Colonic mucosa (tissue), 4 donors: ENCODE measurements at regions not wholly inside any gene's neighbourhood (a gene's known extent, or its start where the extent isn't known, plus 50 kb on each side); places are given as distances from the start of the nearest gene placed in this dataset.

Experiments used
- DNase-seq: peaks from one replicate; pipeline ENCODE4 v3.0.0-alpha.2; 2020
- H3K27ac ChIP-seq: fragments of 200-600 bp; one replicate; pipeline ENCODE4 v1.8.0; 2021
- H3K27me3 ChIP-seq: fragments of 200-600 bp; one replicate; pipeline ENCODE4 v1.8.0; 2021
- H3K36me3 ChIP-seq: fragments of 200-600 bp; one replicate; pipeline ENCODE4 v1.8.0; 2021
- H3K4me1 ChIP-seq: fragments of 200-600 bp; one replicate; pipeline ENCODE4 v1.8.0; 2021; ENCODE audit warnings: mild to moderate bottlenecking
- H3K4me3 ChIP-seq: fragments of 200-600 bp; one replicate; pipeline ENCODE4 v1.8.0; 2021
- H3K9ac ChIP-seq, 2 donors: one replicate each; pipeline ENCODE4 v1.7.0; 2013; ENCODE audit warnings: control low read depth in 2 of 2, low read depth in 2 of 2, low read length in 2 of 2
- H3K9me3 ChIP-seq: fragments of 200-600 bp; one replicate; pipeline ENCODE4 v1.8.0; 2021
- intact Hi-C: fragments of 100-400 bp; cut with DNase I; formaldehyde crosslinking; loops from one replicate; pipeline ENCODE4 v1.14.1; 2022
- TF ChIP-seq, protein P1 (sequence below): fragments of 200-600 bp; IDR thresholded peaks from one replicate; pipeline ENCODE4 v1.8.0; 2022; ENCODE audit warnings: antibody characterized with exemption, mild to moderate bottlenecking
- donor health status: healthy.
- donor health status: DM: no; HTN: no; CAD: no.
- donor health status: DM: no; HTN: no; CAD: no.

DNA sequence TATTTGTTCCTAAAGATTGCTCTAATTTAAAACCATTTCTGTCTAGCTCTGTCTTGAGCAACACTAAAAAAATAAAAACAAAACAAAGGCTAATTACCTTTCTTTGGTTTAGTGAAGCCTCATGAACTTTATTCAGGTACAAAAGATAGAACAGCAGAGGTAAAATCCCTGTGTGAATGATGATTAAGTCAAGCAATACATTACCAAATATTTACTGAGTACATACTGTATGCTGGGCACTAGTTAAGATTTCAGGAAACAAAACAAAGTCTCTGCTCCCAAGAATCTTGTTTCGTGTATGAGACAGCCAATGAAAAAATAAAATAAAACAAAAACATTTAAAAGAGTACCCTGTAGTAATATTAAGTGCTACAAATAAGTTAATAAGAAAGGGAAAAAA is 257.5 kb downstream of the RND3 start:
- TF ChIP-seq, protein P1, sequence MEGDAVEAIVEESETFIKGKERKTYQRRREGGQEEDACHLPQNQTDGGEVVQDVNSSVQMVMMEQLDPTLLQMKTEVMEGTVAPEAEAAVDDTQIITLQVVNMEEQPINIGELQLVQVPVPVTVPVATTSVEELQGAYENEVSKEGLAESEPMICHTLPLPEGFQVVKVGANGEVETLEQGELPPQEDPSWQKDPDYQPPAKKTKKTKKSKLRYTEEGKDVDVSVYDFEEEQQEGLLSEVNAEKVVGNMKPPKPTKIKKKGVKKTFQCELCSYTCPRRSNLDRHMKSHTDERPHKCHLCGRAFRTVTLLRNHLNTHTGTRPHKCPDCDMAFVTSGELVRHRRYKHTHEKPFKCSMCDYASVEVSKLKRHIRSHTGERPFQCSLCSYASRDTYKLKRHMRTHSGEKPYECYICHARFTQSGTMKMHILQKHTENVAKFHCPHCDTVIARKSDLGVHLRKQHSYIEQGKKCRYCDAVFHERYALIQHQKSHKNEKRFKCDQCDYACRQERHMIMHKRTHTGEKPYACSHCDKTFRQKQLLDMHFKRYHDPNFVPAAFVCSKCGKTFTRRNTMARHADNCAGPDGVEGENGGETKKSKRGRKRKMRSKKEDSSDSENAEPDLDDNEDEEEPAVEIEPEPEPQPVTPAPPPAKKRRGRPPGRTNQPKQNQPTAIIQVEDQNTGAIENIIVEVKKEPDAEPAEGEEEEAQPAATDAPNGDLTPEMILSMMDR, result no peak
- Histone ChIP-seq H3K27ac (no peak overlapping the region), H3K27me3 (no peaks in the 10 kb centered on the region), H3K9me3 (no peaks in the 10 kb centered on the region), H3K4me3 (no peak overlapping the region), H3K36me3 (no peaks in the 10 kb centered on the region), H3K9ac (no peak overlapping the region), H3K4me1 (no peaks in the 10 kb centered on the region)
- intact Hi-C loops, result no loop called here
- DNase-seq, result no peak

DNA sequence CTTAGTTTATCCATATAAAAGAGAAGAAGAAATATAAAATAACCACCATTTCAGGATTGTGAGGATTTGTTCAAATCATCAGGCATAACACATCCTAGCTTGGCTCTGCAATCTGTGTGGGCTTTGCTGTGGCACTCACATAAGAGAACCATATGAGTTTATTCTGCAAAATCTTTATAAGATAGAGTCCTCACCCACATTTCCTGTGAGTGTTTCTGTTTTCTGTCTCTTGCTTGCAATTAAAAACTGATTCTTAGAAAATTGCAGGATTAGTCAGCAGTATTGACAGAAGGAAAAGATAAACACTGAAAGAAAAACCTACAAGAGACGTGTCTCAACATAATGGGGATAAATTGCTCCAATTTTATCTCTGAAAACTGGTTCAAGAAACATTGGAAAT is 258.5 kb downstream of the RND3 start:
- intact Hi-C loops, result no loop called here

DNA sequence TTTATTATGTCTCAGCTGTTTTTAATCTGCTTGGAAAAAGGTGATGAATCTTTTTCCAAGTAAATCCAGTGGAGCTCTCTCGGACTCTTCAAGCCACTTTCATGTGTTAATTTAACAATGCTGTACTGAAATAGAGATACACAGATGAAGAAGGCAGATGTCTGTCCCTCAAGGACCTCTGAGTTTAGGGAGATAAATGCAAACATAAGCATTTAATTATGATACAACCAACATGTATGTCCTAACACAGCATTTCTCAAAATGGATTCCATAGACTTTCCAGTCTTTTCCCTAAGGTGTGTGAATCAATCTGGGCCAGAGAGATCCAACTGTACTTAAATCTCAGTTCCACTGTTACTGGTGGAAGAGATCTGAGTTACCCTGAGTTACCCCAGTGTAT is 262.4 kb downstream of the RND3 start:
- no peaks in the 10 kb centered on the region for H3K9me3 ChIP-seq
- no peak overlapping the region for H3K4me3 ChIP-seq
- H3K27me3 ChIP-seq, result no peaks in the 10 kb centered on the region
- H3K9ac ChIP-seq, result no peak overlapping the region
- intact Hi-C loops, result no loop called here
- no peak overlapping the region for H3K27ac ChIP-seq
- TF ChIP-seq, protein P1, result no peak
- H3K4me1 ChIP-seq, result no peaks in the 10 kb centered on the region
- no peaks in the 10 kb centered on the region for H3K36me3 ChIP-seq
- DNase-seq, result no peak

More for the DNA sequence above, 258.5 kb downstream of the RND3 start:
- Histone ChIP-seq H3K4me3 (no peak overlapping the region), H3K36me3 (no peaks in the 10 kb centered on the region), H3K27me3 (no peaks in the 10 kb centered on the region), H3K4me1 (no peaks in the 10 kb centered on the region), H3K9me3 (no peaks in the 10 kb centered on the region), H3K9ac (no peak overlapping the region), H3K27ac (no peak overlapping the region)
- TF ChIP-seq, protein P1, result no peak
- DNase-seq, result no peak

GRCh38 chr2:150224321-150224720 is 263.1 kb downstream of the RND3 start:
- no peaks in the 10 kb centered on the region for H3K27me3 ChIP-seq
- TF ChIP-seq, protein P1, result no peak
- no peaks in the 10 kb centered on the region for H3K9me3 ChIP-seq
- no peaks in the 10 kb centered on the region for H3K36me3 ChIP-seq
- intact Hi-C loops, result no loop called here
- DNase-seq, result no peak
- no peak overlapping the region for H3K4me3 ChIP-seq
- H3K4me1 ChIP-seq, result no peaks in the 10 kb centered on the region
- H3K27ac ChIP-seq, result no peak overlapping the region
- no peak overlapping the region for H3K9ac ChIP-seq

DNA sequence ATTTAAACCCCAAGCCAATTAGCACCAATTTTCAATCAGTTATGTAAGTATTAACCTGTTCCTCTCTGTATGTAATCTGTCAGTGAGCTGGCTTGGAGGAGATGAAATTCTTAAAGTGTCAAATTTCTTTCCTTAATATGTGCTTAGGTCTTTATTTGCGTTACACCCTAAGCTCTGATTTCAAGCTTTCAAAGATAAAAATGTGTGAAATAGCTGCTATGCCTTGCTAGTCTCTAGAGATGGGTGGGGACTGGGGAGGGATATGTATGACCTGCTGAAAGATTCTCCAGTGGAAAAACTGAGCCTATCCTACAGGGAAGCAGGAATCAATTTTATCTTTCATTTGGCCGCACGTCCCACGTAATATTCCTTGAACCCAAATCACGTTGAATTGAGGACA is 264.5 kb downstream of the RND3 start:
- TF ChIP-seq, protein P1, result no peak
- Histone ChIP-seq H3K36me3 (no peaks in the 10 kb centered on the region), H3K27me3 (no peaks in the 10 kb centered on the region), H3K9ac (no peak overlapping the region), H3K27ac (no peak overlapping the region), H3K4me3 (no peak overlapping the region), H3K4me1 (no peaks in the 10 kb centered on the region), H3K9me3 (no peaks in the 10 kb centered on the region)
- no peak for DNase-seq
- intact Hi-C loops, result no loop called here

- no peak for DNase-seq
- no peak overlapping the region for H3K27ac ChIP-seq
- H3K27me3 ChIP-seq, result no peaks in the 10 kb centered on the region
- no peaks in the 10 kb centered on the region for H3K9me3 ChIP-seq
- intact Hi-C loops, result no loop called here
- no peak overlapping the region for H3K4me3 ChIP-seq
- H3K9ac ChIP-seq, result no peak overlapping the region
- TF ChIP-seq, protein P1, result no peak
- H3K36me3 ChIP-seq, result no peaks in the 10 kb centered on the region
- H3K4me1 ChIP-seq, result no peaks in the 10 kb centered on the region
These were observed 265.1 kb downstream of the RND3 start for GRCh38 chr2:150222379-150222778.
